GM12874 (cell line): ENCODE measurements at regions not wholly inside any gene's neighbourhood (a gene's known extent, or its start where the extent isn't known, plus 50 kb on each side); places are given as distances from the start of the nearest gene placed in this dataset.

Experiments
- CTCF ChIP-seq: IDR thresholded peaks from 2 replicates; pipeline ENCODE4 v1.5.1; 2011; ENCODE audit warnings: low read depth, mild to moderate bottlenecking, control low read depth, low read length, moderate library complexity; ENCODE audit not compliant: insufficient read depth

DNA sequence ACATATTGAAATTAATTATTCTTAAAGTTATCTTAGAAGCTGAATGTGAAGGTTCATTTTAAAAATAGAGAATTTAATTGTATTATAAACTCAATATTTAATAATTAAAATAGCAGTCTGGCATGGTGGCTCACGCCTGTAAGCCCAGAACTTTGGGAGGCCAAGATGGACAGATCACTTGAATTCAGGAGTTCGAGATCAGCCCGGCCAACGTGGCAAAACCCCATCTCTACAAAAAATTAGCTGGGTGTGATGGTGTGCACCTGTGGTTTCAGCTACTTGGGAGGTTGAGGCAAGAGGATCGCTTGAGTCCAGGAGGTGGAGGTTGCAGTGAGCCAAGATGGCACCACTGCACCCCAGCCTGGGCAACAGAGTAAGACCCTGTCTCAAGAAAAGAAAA is 659.9 kb upstream of the AGA start:
- TF ChIP-seq CTCF: no peak

- no peak for TF ChIP-seq CTCF
Observed at GRCh38 chr4:178105242-178105641, 663.0 kb upstream of the AGA start.

DNA sequence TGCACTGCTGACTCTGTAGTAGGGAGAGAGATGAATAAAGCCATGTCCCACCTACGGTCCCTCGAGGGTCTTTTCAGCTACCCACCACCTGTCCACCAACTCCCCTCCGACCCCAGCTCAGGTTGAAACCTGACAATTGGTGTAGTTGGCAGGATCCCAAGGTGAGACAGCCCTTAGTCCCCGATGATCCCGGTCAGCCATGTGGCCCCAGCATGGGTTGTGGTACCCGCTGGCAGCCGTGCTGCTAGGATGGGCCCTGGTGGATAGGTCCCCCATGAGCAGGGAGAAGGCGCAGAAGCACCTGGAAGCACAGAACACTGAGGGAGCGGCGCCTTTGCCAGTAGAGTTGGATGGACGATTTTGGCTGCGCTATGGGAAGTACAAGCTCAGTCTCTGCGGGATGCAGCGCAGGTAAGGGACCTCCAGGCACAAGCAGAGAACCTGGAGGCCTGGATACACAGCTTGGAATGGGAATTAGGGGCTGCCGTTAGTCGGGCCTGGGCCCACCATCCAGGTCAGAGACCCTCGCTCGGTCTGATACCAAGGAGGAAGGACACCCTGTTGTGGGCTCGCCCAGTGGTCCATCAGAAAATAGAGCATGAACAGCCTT is 694.6 kb upstream of the AGA start:
- no peak for TF ChIP-seq CTCF

DNA sequence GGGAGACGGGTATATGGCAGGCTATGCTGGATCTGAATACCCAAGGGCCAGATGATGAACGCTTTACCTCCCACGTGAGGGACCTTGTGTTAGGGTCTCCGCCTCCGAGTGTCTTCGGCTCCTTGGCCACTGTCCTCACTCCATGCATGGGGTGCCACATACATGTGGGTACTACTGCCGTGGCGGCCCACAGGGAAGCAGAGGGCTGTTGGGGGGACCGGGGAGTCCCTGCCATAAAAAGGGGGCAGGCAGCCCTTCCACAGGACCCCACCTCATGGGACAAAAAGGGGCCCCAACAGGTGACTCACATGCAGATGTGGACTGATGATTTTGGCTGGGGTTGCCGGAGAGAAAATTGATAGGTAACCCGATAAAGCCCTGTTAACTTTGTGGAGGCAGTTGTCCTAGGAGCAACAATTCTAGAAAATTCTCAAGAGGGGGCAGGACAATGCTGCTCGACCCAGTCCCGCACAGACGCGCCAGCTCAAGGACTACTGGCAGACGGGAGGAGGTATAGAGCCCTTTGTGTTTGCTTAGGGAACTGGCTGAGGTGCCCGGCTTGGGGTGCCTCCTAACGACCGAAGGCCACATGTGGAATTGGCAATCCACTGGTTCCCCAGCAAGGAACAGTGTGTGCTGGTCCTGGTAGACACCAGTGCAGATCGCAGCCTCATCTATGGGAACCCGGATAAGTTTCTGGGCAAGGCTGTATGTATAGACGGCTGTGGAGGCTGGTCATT is 695.7 kb upstream of the AGA start:
- no peak for TF ChIP-seq CTCF

- no peak for TF ChIP-seq CTCF
Observed at GRCh38 chr4:178138491-178138890, 696.3 kb upstream of the AGA start.

DNA sequence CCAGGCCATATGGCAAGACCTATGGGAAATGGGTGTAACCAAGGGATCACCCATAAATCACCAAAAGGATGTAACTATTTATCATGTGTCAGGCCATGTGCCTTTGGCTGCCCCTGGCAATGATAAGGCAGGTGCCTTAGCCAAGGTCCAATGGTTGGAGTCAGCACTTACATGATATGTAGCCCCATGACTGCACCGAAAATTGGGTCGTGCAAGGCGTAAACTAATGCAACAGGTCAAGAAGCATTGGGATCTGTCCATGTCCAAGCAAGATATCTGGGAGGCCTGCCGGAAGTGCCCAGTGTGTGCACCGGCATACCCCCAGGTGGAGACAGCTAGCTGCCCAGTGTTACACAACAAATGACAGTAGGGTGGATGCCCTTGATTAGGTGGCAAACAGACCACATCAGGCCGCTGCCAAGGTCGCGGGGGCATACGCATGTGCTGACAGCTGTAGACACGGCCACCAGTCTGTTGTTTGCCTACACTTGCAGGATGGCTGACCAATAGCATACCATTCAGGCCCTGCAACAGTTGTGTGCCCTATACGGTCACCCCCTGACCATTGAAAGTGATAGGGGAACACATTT is 698.2 kb upstream of the AGA start:
- TF ChIP-seq CTCF: no peak

GRCh38 chr4:178142724-178143123 is 700.5 kb upstream of the AGA start:
- no peak for TF ChIP-seq CTCF
